C4-2B (cell line): ENCODE measurements at regions not wholly inside any gene's neighbourhood (a gene's known extent, or its start where the extent isn't known, plus 50 kb on each side); places are given as distances from the start of the nearest gene placed in this dataset.

ENCODE experiments used
- H3K27ac ChIP-seq: fragments of 450-650 bp; 2 replicates; pipeline ENCODE4 v1.5.1; 2017
- ZFX ChIP-seq: fragments of 450-650 bp; IDR thresholded peaks from 2 replicates; pipeline ENCODE4 v1.6.1; 2017
- TF ChIP-seq, protein P1 (sequence below): fragments of 450-650 bp; conservative IDR thresholded peaks from 2 replicates; pipeline ENCODE4 v1.5.1; 2017; ENCODE audit warnings: mild to moderate bottlenecking

DNA sequence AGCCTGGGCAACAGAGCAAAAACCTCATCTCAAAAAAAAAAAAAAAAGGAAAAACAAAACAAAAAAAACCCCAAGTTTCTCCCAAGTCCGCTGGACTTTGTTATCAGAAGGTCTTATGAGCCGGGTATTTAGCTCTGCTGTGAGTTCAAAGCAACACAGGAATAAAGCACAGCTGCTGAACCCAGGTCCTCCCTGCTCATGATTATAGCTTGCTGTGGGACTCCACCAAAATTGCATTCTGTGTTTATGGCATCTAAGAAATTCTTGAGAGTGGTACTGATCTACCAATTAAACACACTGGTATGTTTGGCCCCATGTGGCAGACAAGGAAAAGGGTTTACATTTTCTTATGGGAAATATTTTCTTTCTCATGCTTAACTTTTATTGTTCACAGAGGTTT is 93.6 kb upstream of the NEDD9 start:
- no peak overlapping the region for H3K27ac ChIP-seq
- TF ChIP-seq, protein P1, sequence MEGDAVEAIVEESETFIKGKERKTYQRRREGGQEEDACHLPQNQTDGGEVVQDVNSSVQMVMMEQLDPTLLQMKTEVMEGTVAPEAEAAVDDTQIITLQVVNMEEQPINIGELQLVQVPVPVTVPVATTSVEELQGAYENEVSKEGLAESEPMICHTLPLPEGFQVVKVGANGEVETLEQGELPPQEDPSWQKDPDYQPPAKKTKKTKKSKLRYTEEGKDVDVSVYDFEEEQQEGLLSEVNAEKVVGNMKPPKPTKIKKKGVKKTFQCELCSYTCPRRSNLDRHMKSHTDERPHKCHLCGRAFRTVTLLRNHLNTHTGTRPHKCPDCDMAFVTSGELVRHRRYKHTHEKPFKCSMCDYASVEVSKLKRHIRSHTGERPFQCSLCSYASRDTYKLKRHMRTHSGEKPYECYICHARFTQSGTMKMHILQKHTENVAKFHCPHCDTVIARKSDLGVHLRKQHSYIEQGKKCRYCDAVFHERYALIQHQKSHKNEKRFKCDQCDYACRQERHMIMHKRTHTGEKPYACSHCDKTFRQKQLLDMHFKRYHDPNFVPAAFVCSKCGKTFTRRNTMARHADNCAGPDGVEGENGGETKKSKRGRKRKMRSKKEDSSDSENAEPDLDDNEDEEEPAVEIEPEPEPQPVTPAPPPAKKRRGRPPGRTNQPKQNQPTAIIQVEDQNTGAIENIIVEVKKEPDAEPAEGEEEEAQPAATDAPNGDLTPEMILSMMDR, result no peak
- no peak for TF ChIP-seq ZFX

DNA sequence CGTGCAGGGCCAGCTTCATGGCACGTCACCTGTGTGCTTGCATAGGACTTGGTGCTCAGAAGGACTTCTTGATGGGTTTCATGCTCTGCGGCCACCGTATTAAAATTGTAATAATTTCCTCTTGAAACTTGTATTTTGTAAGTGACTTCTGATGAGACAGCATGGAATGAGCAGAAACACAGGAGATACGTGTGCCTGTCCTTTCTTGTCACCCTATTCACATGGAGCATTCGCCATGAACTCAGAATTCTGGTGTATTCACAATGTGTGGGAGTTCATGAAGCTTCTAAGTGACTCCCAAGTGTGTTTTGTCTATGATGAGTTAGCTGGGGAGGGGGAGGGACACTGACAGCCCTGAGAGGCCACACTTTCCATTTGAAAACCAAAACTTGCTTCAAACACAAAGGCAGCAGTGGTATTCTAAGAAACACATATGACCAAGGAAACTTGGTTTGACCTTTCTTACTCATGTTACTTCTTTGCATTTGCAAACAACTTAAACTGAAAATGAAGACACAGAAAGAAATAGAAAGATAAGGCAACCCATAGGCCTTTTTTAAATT is 92.1 kb upstream of the NEDD9 start:
- TF ChIP-seq, protein P1, result no peak
- no peak for TF ChIP-seq ZFX
- no peak overlapping the region for H3K27ac ChIP-seq

DNA sequence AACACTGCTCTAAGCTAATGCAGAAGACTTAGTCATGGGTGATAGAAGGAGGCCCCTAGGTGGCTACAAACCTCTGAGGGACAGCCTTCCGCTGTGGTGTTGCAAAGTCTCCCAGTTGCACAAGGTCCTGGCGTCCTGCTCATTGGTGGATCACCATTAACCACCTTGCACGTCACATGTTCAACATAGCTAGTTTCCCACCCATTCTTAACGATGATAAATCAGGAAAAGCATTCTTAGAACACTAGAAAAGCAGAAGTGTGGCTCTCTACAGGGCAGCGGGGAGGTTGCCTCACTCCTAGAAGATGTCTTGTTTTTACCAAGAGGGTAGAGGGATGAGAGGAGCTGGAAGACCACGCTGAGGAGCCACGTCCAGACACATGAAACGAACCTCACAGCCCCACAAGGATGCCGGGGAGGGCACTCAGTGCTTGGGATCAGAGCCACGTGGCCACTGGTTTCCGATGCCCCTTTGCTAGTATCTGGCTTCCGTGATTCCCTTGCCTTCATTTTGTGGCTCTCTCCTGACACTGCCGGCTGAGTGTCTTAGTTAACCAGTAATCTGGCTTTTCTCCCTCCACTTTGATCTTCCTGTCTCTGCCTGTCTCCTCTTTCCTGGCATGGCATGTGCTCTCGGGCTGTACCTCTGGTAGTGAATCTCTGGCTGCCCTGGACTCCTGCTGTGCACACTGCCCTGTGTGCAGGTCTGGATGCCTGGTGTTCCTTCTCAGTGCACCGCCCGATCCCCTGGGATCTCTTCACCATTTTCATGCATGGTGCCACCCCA is 91.4 kb upstream of the NEDD9 start:
- TF ChIP-seq ZFX, result no peak
- TF ChIP-seq, protein P1, result no peak
- H3K27ac ChIP-seq, result no peak overlapping the region

DNA sequence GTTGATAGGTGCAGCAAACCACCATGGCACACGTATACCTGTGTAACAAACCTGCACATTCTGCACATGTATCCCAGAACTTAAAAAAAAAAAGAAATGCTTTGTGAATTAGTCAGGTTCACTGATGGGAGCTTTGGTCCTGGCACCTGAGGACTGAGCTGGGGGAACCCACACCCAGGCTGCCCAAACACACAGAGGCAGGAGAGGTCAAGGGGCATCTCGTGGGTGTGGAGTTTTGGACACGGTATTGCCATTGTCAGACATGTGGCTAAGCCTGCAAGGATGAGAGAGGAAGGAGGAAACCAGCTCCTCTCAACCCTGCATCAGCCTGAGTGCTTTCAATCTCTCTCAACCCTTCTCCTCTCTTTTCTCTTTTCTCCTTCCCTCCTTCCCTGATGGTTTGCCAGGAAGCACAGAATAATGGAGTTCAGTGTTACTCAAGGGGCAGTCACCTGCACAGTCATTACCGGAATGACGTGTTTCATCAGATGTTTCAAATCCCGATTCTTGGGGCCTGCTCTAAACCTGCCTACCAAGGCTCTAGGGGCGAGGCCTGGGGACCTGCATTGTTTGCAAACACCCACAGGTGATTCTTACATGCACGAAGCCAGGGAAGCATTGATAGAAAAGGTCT is 89.9 kb upstream of the NEDD9 start:
- no peak overlapping the region for H3K27ac ChIP-seq
- TF ChIP-seq, protein P1, result no peak
- no peak for TF ChIP-seq ZFX

DNA sequence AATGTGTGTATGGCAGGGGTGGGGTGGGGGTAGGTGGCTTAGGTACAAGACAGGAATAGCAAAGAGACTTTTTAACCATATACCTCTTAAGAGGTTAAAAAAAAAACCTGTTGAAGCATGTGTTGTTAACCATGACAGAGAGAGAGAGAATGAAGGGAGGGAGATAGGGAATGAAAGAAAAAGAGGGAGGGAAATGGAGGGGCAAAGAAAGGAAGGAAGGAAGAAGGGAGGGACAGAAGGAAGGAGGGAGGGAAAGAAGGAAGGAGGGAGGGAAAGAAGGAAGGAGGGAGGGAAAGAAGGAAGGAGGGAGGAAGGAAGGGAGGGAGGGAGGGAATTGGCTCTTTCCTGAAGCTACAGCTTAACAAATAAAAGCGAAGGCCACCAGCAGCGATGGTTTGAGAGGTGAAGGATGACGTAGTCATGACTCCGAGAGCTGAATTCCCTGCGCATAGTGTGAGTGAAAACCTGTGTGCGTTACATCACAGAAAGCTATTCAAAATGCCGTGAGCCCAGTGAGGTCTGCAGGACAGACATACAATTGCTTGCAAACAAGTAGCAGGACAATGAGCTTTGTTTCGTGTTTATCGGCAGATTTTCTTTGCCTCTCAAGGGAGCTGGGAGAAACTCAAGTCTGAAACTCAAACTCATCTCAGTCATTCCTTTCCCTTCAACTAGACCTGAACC is 88.6 kb upstream of the NEDD9 start:
- TF ChIP-seq, protein P1, result no peak
- TF ChIP-seq ZFX, result no peak
- no peak overlapping the region for H3K27ac ChIP-seq

DNA sequence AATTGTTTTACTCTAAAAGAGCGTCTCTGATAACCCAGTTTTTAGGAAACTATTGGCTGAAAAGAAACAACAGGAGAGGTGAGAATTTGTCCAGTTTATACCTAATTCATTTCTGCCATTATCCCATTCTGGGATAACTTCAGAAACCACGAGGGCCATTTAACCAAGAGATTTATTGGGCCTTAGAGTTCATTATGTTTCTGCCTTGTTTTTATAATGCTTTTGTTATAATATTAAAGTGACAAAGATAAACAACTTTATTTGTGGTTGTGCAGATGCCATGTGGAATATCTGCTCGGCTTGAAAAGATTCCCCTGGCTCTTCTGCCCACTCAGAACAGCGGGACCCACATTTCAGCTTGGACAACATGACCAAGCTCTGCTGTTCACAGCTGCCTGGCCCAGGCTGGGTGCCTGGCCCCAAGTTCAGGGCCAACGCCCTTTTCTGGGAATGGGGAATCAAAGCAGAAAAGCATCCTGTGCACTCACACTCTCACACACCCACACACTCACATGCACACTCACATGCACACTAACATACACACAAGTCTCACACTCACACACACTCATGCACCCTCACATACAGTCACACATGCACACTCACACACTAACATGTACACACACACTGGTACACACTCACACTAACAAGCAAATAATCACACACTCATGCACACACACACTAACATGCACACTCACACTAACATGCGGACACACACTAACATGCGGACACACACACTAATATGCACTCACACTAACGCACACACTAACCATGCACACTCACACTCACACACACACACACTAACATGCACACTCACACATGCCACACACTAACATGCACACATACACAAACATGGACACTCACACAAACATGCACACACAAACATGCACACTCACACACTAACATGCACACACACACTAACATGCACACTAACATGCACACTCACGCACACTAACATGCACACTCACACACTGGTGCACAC is 86.7 kb upstream of the NEDD9 start:
- no peak overlapping the region for H3K27ac ChIP-seq
- no peak for TF ChIP-seq ZFX
- TF ChIP-seq, protein P1, result no peak
